Nephron progenitor cell (in vitro differentiated cells): ENCODE measurements at regions not wholly inside any gene's neighbourhood (a gene's known extent, or its start where the extent isn't known, plus 50 kb on each side); places are given as distances from the start of the nearest gene placed in this dataset.
A peak's percentile ranks its signal among the peaks of the same experiment; 100 is the strongest.

Experiments used
- DNase-seq: peaks from one replicate; pipeline ENCODE4 v3.0.0; 2021
- H3K27ac Mint-ChIP-seq: 2 replicates; pipeline ENCODE4 v1.8.0; 2021; ENCODE audit warnings: mild to moderate bottlenecking, moderate library complexity, mixed read lengths
- H3K27me3 Mint-ChIP-seq: 2 replicates; pipeline ENCODE4 v1.8.0; 2021; ENCODE audit warnings: mild to moderate bottlenecking, low read depth, mixed read lengths; ENCODE audit not compliant: poor library complexity
- H3K36me3 Mint-ChIP-seq: 2 replicates; pipeline ENCODE4 v1.8.0; 2021; ENCODE audit warnings: low read depth, mixed read lengths
- H3K4me1 Mint-ChIP-seq: 2 replicates; pipeline ENCODE4 v1.8.0; 2021; ENCODE audit warnings: mixed read lengths
- H3K4me3 Mint-ChIP-seq: 2 replicates; pipeline ENCODE4 v1.8.0; 2021; ENCODE audit warnings: mild to moderate bottlenecking, moderate library complexity, mixed read lengths
- H3K9me3 Mint-ChIP-seq: 2 replicates; pipeline ENCODE4 v1.8.0; 2021; ENCODE audit warnings: mild to moderate bottlenecking, moderate library complexity, mixed read lengths
- TF ChIP-seq, protein P1 (sequence below): fragments of 200-600 bp; sonication (generic); IDR thresholded peaks from 2 replicates; pipeline ENCODE4 v1.5.0; 2021; ENCODE audit warnings: antibody characterized with exemption

GRCh38 chr5:5816960-5817359 lies 394.5 kb downstream of the ICE1 start:
- Mint-ChIP-seq H3K36me3 (no peaks in the 10 kb centered on the region), H3K27me3 (no peaks in the 10 kb centered on the region), H3K4me3 (no peak overlapping the region), H3K4me1 (peaks cover 7% of the 10 kb centered on the region), H3K27ac (no peak overlapping the region), H3K9me3 (no peaks in the 10 kb centered on the region)
- no peak for DNase-seq
- TF ChIP-seq, protein P1, sequence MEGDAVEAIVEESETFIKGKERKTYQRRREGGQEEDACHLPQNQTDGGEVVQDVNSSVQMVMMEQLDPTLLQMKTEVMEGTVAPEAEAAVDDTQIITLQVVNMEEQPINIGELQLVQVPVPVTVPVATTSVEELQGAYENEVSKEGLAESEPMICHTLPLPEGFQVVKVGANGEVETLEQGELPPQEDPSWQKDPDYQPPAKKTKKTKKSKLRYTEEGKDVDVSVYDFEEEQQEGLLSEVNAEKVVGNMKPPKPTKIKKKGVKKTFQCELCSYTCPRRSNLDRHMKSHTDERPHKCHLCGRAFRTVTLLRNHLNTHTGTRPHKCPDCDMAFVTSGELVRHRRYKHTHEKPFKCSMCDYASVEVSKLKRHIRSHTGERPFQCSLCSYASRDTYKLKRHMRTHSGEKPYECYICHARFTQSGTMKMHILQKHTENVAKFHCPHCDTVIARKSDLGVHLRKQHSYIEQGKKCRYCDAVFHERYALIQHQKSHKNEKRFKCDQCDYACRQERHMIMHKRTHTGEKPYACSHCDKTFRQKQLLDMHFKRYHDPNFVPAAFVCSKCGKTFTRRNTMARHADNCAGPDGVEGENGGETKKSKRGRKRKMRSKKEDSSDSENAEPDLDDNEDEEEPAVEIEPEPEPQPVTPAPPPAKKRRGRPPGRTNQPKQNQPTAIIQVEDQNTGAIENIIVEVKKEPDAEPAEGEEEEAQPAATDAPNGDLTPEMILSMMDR, result no peak

DNA sequence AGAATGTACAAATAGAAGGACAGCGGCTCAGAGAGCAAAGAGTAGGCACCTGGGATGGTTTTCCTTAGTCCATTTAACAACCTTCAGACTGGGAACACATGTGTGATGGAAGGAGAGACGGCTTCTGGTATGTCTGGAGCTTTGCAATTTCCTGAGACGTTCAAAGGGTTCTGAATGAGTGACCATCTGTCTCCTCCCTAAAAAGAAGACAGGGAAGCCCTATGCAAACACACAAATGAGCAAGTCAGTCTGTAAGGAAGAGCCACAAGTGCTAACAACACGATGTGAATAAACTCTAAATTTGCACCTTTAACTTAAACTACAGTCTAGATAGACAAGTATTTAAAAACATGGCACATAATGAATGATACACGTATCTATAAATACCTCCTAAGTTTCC lies 391.0 kb downstream of the ICE1 start:
- Mint-ChIP-seq H3K4me1 (peaks cover 12% of the 10 kb centered on the region), H3K9me3 (no peaks in the 10 kb centered on the region), H3K36me3 (no peaks in the 10 kb centered on the region), H3K27me3 (no peaks in the 10 kb centered on the region), H3K27ac (peak overlapping the region; percentile 40), H3K4me3 (no peak overlapping the region)
- DNase-seq, result no peak
- TF ChIP-seq, protein P1, result no peak

DNA sequence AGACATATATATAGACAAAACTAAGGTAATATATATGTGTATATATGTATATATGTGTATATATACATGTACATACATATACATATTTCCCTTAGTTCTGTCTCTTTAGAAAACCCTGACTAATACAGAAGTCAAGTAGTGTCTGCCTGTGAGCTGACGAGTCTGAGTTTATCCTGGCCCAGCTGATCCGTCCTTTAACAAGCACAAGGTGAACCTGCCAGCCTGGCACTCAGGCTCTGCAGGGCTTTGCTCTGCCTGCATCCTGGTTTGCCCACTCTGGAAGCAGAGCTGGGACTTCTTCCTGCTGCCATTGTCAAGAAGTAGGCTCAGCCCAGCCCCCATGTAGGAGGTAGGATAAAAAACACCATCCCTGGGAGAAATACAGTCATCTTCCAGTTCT lies 388.0 kb downstream of the ICE1 start:
- Mint-ChIP-seq H3K36me3 (no peaks in the 10 kb centered on the region), H3K27ac (no peak overlapping the region), H3K9me3 (no peaks in the 10 kb centered on the region), H3K4me1 (peaks cover 17% of the 10 kb centered on the region), H3K27me3 (no peaks in the 10 kb centered on the region), H3K4me3 (no peak overlapping the region)
- TF ChIP-seq, protein P1, result no peak
- no peak for DNase-seq

- H3K27ac Mint-ChIP-seq, result no peak overlapping the region
- no peaks in the 10 kb centered on the region for H3K9me3 Mint-ChIP-seq
- TF ChIP-seq, protein P1, result no peak
- no peaks in the 10 kb centered on the region for H3K36me3 Mint-ChIP-seq
- H3K27me3 Mint-ChIP-seq, result peaks cover 15% of the 10 kb centered on the region
- no peak overlapping the region for H3K4me3 Mint-ChIP-seq
- H3K4me1 Mint-ChIP-seq, result peaks cover 5% of the 10 kb centered on the region
- DNase-seq, result no peak
Observed at GRCh38 chr5:5805916-5806315, 383.4 kb downstream of the ICE1 start.

DNA sequence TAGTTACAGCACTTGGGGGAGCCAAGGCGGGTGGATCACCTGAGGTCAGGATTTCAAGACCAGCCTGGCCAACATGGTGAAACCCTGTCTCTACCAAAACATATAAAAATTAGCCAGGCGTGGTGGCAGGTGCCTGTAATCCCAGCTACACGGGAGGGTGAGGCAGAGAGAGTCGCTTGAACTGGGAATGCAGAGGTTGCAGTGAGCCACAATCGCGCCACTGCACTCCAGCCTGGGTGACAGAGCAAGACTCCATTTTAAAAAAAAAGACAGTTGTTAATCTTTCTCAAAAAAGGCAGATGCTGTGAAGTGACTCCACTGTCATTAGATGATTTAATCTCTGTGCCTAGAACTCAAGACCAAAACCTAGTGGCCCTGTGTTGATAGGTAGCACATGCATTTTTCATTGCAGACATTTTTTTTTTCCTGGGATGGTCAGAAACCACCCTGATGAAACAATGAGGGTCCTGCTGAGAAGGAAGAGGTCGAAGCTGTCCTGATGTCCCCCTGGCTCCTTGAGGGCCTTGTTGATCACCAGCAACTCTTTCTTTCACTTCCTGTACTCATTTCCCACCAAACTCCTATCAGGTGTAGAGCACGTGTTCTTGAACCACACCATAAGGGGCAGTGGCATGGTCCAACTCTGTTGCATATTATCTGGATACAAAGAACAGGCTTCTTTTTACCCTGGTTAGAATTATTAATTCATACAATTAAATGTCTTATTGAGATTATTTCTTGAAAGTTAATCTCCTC lies 382.2 kb downstream of the ICE1 start:
- H3K9me3 Mint-ChIP-seq, result no peaks in the 10 kb centered on the region
- peaks cover 15% of the 10 kb centered on the region for H3K27me3 Mint-ChIP-seq
- TF ChIP-seq, protein P1, result no peak
- no peak overlapping the region for H3K4me3 Mint-ChIP-seq
- H3K36me3 Mint-ChIP-seq, result no peaks in the 10 kb centered on the region
- peaks cover 5% of the 10 kb centered on the region for H3K4me1 Mint-ChIP-seq
- H3K27ac Mint-ChIP-seq, result no peak overlapping the region
- no peak for DNase-seq
